ENCODE measurements at regions not wholly inside any gene's neighbourhood (a gene's known extent, or its start where the extent isn't known, plus 50 kb on each side); places are given as distances from the start of the nearest gene placed in this dataset.

- DNase-seq (ENCODE audit: low spot score), result no peak
- no peaks in the 10 kb centered on the region for H3K9me2 ChIP-seq (ENCODE audit: insufficient read depth)
- H3K9me3 Mint-ChIP-seq, result no peaks in the 10 kb centered on the region
- H3K4me3 ChIP-seq, result no peak overlapping the region
- no peak for ATAC-seq
- no peaks in the 10 kb centered on the region for H3K36me3 ChIP-seq (ENCODE audit: insufficient read depth)
- no peaks in the 10 kb centered on the region for H3K4me1 ChIP-seq (ENCODE audit: insufficient read depth)
- no peaks in the 10 kb centered on the region for H3K79me2 ChIP-seq (replicated peaks; ENCODE audit: insufficient read depth)
- no peak overlapping the region for H2AFZ ChIP-seq
- no peak overlapping the region for H3K4me3 Mint-ChIP-seq
- H3K36me3 Mint-ChIP-seq (ENCODE audit: low read depth), result no peaks in the 10 kb centered on the region
- no peak overlapping the region for H3K4me2 ChIP-seq
- H3K27ac Mint-ChIP-seq, result no peak overlapping the region
- H3K27me3 ChIP-seq (ENCODE audit: insufficient read depth), result no peaks in the 10 kb centered on the region
- H3K27ac ChIP-seq (ENCODE audit: low read depth), result no peak overlapping the region
- H3K27me3 Mint-ChIP-seq (ENCODE audit: insufficient read depth, low read depth, poor library complexity), result no peaks in the 10 kb centered on the region
- H3K4me1 Mint-ChIP-seq, result no peaks in the 10 kb centered on the region
- H3F3A ChIP-seq (replicated peaks; ENCODE audit: low read depth), result no peaks in the 10 kb centered on the region
- TF ChIP-seq CTCF (conservative IDR thresholded peaks at IDR 0.05; ENCODE audit: low read depth in 2 of 2) (no peak), STAT1 (IDR thresholded peaks at IDR 0.05; ENCODE audit: unreplicated experiment) (no peak), NANOG (IDR thresholded peaks at IDR 0.05; ENCODE audit: borderline replicate concordance) (no peak), REST (IDR thresholded peaks at IDR 0.05; ENCODE audit: unreplicated experiment) (no peak), CREB1 (CRISPR knock-in tag; IDR thresholded peaks at IDR 0.05; ENCODE audit: low read depth) (no peak), ZNF331 (CRISPR knock-in tag; IDR thresholded peaks at IDR 0.05; ENCODE audit: low read depth) (no peak), EZH2phosphoT487 (IDR thresholded peaks at IDR 0.05; ENCODE audit: unreplicated experiment) (no peak), EZH2 (IDR thresholded peaks at IDR 0.05; ENCODE audit: low read depth, unreplicated experiment) (no peak), ZNF114 (CRISPR knock-in tag; IDR thresholded peaks at IDR 0.05) (no peak), ETS1 (IDR thresholded peaks at IDR 0.05) (no peak), POLR2AphosphoS5 (IDR thresholded peaks at IDR 0.05; ENCODE audit: low read depth) (no peak), JUNB (IDR thresholded peaks at IDR 0.05; ENCODE audit: unreplicated experiment) (no peak)
- TF ChIP-seq, protein P1, sequence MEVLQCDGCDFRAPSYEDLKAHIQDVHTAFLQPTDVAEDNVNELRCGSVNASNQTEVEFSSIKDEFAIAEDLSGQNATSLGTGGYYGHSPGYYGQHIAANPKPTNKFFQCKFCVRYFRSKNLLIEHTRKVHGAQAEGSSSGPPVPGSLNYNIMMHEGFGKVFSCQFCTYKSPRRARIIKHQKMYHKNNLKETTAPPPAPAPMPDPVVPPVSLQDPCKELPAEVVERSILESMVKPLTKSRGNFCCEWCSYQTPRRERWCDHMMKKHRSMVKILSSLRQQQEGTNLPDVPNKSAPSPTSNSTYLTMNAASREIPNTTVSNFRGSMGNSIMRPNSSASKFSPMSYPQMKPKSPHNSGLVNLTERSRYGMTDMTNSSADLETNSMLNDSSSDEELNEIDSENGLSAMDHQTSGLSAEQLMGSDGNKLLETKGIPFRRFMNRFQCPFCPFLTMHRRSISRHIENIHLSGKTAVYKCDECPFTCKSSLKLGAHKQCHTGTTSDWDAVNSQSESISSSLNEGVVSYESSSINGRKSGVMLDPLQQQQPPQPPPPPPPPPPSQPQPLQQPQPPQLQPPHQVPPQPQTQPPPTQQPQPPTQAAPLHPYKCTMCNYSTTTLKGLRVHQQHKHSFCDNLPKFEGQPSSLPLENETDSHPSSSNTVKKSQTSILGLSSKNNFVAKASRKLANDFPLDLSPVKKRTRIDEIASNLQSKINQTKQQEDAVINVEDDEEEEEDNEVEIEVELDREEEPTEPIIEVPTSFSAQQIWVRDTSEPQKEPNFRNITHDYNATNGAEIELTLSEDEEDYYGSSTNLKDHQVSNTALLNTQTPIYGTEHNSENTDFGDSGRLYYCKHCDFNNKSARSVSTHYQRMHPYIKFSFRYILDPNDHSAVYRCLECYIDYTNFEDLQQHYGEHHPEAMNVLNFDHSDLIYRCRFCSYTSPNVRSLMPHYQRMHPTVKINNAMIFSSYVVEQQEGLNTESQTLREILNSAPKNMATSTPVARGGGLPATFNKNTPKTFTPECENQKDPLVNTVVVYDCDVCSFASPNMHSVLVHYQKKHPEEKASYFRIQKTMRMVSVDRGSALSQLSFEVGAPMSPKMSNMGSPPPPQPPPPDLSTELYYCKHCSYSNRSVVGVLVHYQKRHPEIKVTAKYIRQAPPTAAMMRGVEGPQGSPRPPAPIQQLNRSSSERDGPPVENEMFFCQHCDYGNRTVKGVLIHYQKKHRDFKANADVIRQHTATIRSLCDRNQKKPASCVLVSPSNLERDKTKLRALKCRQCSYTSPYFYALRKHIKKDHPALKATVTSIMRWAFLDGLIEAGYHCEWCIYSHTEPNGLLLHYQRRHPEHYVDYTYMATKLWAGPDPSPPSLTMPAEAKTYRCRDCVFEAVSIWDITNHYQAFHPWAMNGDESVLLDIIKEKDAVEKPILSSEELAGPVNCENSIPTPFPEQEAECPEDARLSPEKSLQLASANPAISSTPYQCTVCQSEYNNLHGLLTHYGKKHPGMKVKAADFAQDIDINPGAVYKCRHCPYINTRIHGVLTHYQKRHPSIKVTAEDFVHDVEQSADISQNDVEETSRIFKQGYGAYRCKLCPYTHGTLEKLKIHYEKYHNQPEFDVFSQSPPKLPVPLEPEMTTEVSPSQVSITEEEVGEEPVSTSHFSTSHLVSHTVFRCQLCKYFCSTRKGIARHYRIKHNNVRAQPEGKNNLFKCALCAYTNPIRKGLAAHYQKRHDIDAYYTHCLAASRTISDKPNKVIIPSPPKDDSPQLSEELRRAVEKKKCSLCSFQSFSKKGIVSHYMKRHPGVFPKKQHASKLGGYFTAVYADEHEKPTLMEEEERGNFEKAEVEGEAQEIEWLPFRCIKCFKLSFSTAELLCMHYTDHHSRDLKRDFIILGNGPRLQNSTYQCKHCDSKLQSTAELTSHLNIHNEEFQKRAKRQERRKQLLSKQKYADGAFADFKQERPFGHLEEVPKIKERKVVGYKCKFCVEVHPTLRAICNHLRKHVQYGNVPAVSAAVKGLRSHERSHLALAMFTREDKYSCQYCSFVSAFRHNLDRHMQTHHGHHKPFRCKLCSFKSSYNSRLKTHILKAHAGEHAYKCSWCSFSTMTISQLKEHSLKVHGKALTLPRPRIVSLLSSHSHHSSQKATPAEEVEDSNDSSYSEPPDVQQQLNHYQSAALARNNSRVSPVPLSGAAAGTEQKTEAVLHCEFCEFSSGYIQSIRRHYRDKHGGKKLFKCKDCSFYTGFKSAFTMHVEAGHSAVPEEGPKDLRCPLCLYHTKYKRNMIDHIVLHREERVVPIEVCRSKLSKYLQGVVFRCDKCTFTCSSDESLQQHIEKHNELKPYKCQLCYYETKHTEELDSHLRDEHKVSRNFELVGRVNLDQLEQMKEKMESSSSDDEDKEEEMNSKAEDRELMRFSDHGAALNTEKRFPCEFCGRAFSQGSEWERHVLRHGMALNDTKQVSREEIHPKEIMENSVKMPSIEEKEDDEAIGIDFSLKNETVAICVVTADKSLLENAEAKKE (CRISPR knock-in tag; IDR thresholded peaks at IDR 0.05), result no peak
- H4K20me1 ChIP-seq (replicated peaks; ENCODE audit: insufficient read depth), result no peaks in the 10 kb centered on the region
Measured at GRCh38 chr6:95777338-95777737, 200.0 kb downstream of the MANEA start.
